ENCODE measurements at regions not wholly inside any gene's neighbourhood (a gene's known extent, or its start where the extent isn't known, plus 50 kb on each side); places are given as distances from the start of the nearest gene placed in this dataset.

DNA sequence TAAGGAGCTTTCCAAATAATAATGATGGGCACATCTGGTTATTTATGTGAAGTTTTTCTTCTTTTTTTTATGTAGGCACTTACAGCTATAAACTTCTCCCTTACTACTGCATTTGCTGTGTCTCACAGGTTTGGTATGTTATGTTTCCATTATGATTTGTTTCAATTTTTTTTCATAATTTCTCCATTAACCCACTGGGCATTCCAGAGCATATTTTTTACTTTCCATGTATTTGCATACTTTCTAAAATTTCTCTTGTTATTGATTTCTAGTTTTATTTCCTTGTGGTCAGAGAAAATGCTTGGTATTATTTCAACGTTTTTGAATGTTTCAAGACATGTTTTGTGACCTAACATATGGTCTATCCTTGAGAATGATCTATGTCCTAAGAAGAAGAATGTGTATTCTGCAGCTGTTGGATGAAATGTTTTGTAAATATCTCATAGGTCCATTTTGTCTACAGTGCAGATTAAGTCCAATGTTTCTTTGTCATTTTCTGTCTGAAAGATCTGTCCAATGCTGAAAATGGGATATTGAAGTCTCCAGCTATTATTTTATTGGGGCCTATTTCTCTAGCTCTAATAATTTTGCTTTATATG lies 362.1 kb downstream of the DDX10 start:
- Histone ChIP-seq H3K27ac (no peak overlapping the region), H3K36me3 (no peaks in the 10 kb centered on the region), H3K27me3 (no peaks in the 10 kb centered on the region), H3F3A (ENCODE audit: low read depth) (no peaks in the 10 kb centered on the region), H3K4me2 (no peak overlapping the region), H3K79me2 (ENCODE audit: low read depth) (no peaks in the 10 kb centered on the region), H2AFZ (replicated peaks) (no peak overlapping the region), H3K4me3 (no peak overlapping the region), H3K9ac (no peak overlapping the region), H3K9me3 (ENCODE audit: low read depth) (no peaks in the 10 kb centered on the region), H4K20me1 (ENCODE audit: low read depth) (no peaks in the 10 kb centered on the region), H3K4me1 (no peaks in the 10 kb centered on the region)
- H3K36me3 Mint-ChIP-seq: no peaks in the 10 kb centered on the region
- H3K9me3 Mint-ChIP-seq: peaks cover 9% of the 10 kb centered on the region
- no peaks in the 10 kb centered on the region for H3K4me1 Mint-ChIP-seq
- H3K27ac Mint-ChIP-seq: no peak overlapping the region
- H3K27me3 Mint-ChIP-seq (ENCODE audit: insufficient read depth, low read depth): no peaks in the 10 kb centered on the region
- TF ChIP-seq EZH2phosphoT487 (IDR thresholded peaks at IDR 0.05): no peak
- TF ChIP-seq, protein P1, sequence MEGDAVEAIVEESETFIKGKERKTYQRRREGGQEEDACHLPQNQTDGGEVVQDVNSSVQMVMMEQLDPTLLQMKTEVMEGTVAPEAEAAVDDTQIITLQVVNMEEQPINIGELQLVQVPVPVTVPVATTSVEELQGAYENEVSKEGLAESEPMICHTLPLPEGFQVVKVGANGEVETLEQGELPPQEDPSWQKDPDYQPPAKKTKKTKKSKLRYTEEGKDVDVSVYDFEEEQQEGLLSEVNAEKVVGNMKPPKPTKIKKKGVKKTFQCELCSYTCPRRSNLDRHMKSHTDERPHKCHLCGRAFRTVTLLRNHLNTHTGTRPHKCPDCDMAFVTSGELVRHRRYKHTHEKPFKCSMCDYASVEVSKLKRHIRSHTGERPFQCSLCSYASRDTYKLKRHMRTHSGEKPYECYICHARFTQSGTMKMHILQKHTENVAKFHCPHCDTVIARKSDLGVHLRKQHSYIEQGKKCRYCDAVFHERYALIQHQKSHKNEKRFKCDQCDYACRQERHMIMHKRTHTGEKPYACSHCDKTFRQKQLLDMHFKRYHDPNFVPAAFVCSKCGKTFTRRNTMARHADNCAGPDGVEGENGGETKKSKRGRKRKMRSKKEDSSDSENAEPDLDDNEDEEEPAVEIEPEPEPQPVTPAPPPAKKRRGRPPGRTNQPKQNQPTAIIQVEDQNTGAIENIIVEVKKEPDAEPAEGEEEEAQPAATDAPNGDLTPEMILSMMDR (IDR thresholded peaks at IDR 0.05): no peak
- no peak for TF ChIP-seq EZH2 (IDR thresholded peaks at IDR 0.05)
- no peak overlapping the region for H3K4me3 Mint-ChIP-seq
- DNase-seq (ENCODE audit: low spot score): no peak

DNA sequence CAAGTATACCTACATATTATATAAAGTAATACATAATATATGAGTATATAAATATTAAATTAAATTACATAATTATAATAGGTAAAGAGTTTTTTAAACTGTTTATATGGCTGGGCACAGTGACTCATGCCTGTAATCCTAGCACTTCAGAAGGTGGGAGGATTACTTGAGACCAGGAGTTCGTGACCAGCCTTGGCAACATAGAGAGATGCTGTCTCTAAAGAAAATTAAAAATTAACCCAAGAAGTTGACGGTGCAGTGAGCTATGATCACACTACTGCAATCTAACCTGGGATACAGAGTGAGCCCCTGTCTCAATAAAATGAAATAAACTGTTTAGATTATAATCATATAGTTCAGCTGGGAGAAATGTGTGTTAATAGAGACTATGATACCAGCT lies 363.0 kb downstream of the DDX10 start:
- Histone ChIP-seq H3K79me2 (ENCODE audit: low read depth) (no peaks in the 10 kb centered on the region), H3K9me3 (ENCODE audit: low read depth) (no peaks in the 10 kb centered on the region), H3K27me3 (no peaks in the 10 kb centered on the region), H3K36me3 (no peaks in the 10 kb centered on the region), H3K4me2 (no peak overlapping the region), H3F3A (ENCODE audit: low read depth) (no peaks in the 10 kb centered on the region), H3K9ac (no peak overlapping the region), H3K4me3 (no peak overlapping the region), H4K20me1 (ENCODE audit: low read depth) (no peaks in the 10 kb centered on the region), H3K27ac (no peak overlapping the region), H2AFZ (replicated peaks) (no peak overlapping the region), H3K4me1 (no peaks in the 10 kb centered on the region)
- DNase-seq (ENCODE audit: low spot score): no peak
- H3K27me3 Mint-ChIP-seq (ENCODE audit: insufficient read depth, low read depth): no peaks in the 10 kb centered on the region
- H3K4me3 Mint-ChIP-seq: no peak overlapping the region
- H3K9me3 Mint-ChIP-seq: peaks cover 9% of the 10 kb centered on the region
- H3K36me3 Mint-ChIP-seq: no peaks in the 10 kb centered on the region
- TF ChIP-seq EZH2phosphoT487 (IDR thresholded peaks at IDR 0.05) (no peak), EZH2 (IDR thresholded peaks at IDR 0.05) (no peak)
- TF ChIP-seq, protein P1 (IDR thresholded peaks at IDR 0.05): no peak
- no peaks in the 10 kb centered on the region for H3K4me1 Mint-ChIP-seq
- no peak overlapping the region for H3K27ac Mint-ChIP-seq

DNA sequence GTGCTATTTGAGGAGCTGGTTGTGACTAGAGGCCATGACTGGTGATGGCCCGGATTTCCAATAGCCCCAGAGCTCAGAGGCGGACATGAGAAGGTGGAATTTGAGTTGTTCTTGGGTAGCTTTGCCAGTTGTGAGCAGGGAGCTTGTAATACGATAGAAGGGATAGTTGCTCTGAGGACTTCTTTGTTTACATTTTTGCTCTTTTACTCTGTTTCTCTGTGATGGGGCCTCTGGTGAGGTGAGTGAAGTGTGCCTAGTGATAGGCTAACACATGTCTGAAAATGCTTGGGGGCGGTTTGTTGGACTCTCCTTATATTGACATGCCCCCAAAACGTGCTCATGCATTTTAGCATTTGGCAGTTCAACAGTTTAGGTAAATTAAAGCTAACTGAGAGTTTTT lies 365.1 kb downstream of the DDX10 start:
- H3K9ac ChIP-seq: no peak overlapping the region
- no peak overlapping the region for H3K4me3 ChIP-seq
- Mint-ChIP-seq H3K4me3 (no peak overlapping the region), H3K27ac (no peak overlapping the region), H3K27me3 (ENCODE audit: insufficient read depth, low read depth) (no peaks in the 10 kb centered on the region), H3K36me3 (no peaks in the 10 kb centered on the region), H3K9me3 (peaks cover 7% of the 10 kb centered on the region), H3K4me1 (no peaks in the 10 kb centered on the region)
- DNase-seq (ENCODE audit: low spot score): no peak
- no peaks in the 10 kb centered on the region for H3K4me1 ChIP-seq
- H2AFZ ChIP-seq (replicated peaks): no peak overlapping the region
- no peaks in the 10 kb centered on the region for H3K79me2 ChIP-seq (ENCODE audit: low read depth)
- no peaks in the 10 kb centered on the region for H3K36me3 ChIP-seq
- no peak for TF ChIP-seq EZH2 (IDR thresholded peaks at IDR 0.05)
- TF ChIP-seq, protein P1 (IDR thresholded peaks at IDR 0.05): no peak
- no peak overlapping the region for H3K4me2 ChIP-seq
- H4K20me1 ChIP-seq (ENCODE audit: low read depth): no peaks in the 10 kb centered on the region
- no peaks in the 10 kb centered on the region for H3K27me3 ChIP-seq
- H3K9me3 ChIP-seq (ENCODE audit: low read depth): no peaks in the 10 kb centered on the region
- H3K27ac ChIP-seq: no peak overlapping the region
- H3F3A ChIP-seq (ENCODE audit: low read depth): no peaks in the 10 kb centered on the region

Measured in neural progenitor cell (in vitro differentiated cells).